ENCODE measurements at regions not wholly inside any gene's neighbourhood (a gene's known extent, or its start where the extent isn't known, plus 50 kb on each side); places are given as distances from the start of the nearest gene placed in this dataset.

DNA sequence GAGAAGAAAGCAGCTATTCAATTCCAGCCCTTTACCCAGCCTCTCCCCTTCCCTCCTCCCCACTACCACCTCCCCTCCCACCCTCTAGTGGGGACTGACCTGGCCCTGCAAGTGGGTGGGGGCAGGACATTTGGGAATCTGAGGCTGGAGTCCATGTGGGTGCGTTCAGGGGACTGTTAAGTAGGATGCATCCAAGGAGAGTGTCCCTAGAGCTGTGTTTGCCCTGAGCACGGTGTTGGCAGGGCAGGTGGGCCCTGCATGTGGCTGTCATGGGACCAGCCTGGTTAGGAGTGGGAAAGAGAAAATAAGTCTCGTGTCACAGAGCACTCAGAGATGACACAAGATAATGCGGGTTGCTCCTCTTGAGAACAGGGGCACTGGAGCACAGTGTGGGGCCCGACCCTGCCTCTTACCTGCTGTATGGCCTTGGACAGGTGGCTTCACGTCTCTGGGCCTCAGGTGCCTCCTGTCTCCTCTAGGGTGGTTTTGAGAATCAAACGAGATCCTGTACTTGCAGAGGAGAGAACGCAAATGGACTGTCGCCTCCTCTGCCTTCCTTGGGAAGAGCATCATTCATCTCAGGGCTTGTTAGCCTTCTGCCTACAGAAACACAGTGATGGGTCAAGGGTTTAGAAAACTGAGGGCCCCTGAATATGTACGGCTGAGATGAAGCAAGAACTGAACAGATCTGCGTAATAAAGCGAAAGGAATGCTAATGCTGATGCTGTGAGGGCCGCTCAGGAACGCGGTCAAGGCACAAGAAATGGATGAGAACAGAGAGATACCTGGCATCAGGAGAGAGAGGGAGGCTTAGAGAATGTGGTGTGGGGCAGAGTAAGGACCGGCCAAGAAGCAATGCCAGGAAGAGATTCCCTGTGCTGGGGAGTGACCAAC lies 187.7 kb upstream of the HAAO start:
- ATAC-seq, result no peak
- Mint-ChIP-seq H3K27me3 (peaks cover 0 to 1% (median 0%) of the 10 kb centered on the region in 5 donors), H3K4me1 (peaks cover 11 to 18% (median 16%) of the 10 kb centered on the region in 4 donors), H3K36me3 (no peaks in the 10 kb centered on the region), H3K27ac (peak overlapping the region in 1 of 10 donors; percentile 43), H3K9me3 (no peaks in the 10 kb centered on the region), H3K4me3 (no peak overlapping the region)
- DNase-seq, result peak in 1 of 10 donors; percentile 23
- POLR2A ChIA-PET, result interaction anchor here (0.7 kb wide), 1 partner anchor 49 kb away, joined by 3 read pairs; no protein-coding TSS in a partner anchor

DNA sequence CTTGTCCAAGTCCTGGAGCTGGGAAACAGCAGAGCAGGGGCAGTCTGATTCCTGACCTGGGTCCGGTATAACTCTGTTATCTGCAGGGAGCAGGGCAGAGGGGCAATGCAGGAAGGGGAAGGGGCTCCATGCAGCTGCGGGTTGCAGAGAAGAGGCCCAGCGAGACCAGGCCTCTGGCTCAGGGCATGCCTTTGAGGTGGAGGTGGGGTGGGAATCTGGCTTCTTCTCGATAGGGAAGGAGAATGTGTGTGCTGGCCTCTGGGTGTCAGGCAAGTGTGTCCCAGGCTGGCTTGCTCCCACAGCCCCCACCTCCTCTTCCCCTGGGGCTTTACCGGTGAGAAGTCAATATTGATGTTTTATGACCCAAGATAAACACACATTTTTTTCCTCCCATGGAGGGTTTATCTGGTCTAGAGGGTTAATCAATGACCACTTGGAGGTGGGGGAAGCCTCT lies 187.1 kb upstream of the HAAO start:
- H3K4me1 Mint-ChIP-seq, result peaks cover 10 to 19% (median 17%) of the 10 kb centered on the region in 4 donors
- no peaks in the 10 kb centered on the region for H3K36me3 Mint-ChIP-seq
- H3K4me3 Mint-ChIP-seq, result no peak overlapping the region
- peaks cover 0 to 1% (median 0%) of the 10 kb centered on the region in 5 donors for H3K27me3 Mint-ChIP-seq
- DNase-seq, result peak in 1 of 10 donors; percentile 34
- POLR2A ChIA-PET, result interaction anchor here (0.9 to 1.2 kb wide), 2 partner anchors 245 to 250 kb away, joined by 4 to 7 read pairs; no protein-coding TSS in a partner anchor
- H3K27ac Mint-ChIP-seq, result peak overlapping the region in 2 of 10 donors; percentile 35 to 43
- no peak for ATAC-seq
- no peaks in the 10 kb centered on the region for H3K9me3 Mint-ChIP-seq

DNA sequence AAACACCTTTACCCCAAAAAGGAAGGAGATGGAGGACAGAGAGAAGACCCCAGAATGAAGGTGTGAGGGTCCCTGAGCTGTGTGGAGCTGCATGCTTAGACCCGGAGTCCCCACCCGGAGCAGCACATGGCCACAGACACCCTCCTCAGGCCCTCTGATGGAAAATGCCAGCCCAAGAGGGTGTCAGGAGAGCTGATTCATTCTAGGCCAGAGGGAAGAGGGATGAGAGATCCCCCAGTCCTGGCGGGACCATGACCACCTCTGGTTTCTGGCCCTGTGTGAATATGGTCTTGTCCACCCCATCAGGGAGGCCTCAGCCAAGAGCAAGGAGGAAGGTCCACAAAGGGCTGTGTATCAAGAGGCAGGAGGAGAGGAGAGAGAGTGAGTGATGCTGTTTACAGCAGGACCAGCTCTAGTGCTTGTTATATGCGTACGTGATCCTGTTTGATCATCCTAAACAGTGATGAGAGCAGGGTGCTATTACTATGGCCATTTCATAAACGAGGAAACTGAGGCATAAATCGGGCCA lies 186.6 kb upstream of the HAAO start:
- Mint-ChIP-seq H3K36me3 (no peaks in the 10 kb centered on the region), H3K27me3 (peaks cover 0 to 1% (median 0%) of the 10 kb centered on the region in 5 donors), H3K27ac (peak overlapping the region in 3 of 10 donors; percentile 35 to 60 (median 43)), H3K9me3 (no peaks in the 10 kb centered on the region), H3K4me1 (peaks cover 13 to 24% (median 17%) of the 10 kb centered on the region in 4 donors), H3K4me3 (no peak overlapping the region)
- ATAC-seq (no peak), DNase-seq (peak in 1 of 10 donors; percentile 46)
- POLR2A ChIA-PET, result interaction anchor here (0.9 to 1.2 kb wide), 2 partner anchors 246 to 250 kb away, joined by 4 to 7 read pairs; no protein-coding TSS in a partner anchor

DNA sequence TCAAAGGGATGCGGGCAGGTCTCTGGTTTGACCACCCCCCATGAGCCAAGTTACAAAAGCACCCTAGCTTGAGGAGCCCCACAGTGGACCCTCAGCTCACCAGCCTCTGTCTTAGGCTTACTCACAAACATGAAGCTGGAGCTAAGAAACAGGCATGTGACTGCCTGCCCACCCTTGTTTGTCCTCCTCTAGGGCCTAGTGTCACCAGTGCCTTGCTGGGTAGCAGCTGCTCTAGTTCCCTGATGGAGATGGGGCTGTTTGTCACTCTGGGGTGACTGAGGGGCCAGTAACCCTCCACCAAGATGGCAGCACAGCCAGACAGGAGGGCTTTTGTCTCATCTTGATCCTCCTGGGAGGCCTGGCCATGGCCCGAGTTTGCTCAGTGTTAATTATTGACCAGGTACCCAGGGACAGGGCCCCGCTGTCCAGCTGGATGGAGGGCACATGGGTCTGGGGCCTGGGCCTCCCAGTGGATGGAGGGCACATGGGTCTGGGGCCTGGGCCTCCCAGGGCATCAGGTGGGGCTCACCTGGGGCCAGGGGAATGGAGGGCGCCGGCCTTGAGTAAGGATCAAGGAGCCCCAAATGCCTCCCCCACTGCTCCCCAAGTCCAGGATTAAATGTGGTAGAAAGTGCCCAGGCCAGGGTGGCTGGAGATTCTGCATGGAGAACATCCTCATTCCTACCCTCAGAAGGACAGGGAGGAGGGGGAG lies 185.9 kb upstream of the HAAO start:
- no peaks in the 10 kb centered on the region for H3K9me3 Mint-ChIP-seq
- H3K27ac Mint-ChIP-seq, result peak overlapping the region in 3 of 10 donors; percentile 65 to 70 (median 67)
- peaks cover 13 to 28% (median 17%) of the 10 kb centered on the region in 4 donors for H3K4me1 Mint-ChIP-seq
- H3K27me3 Mint-ChIP-seq, result no peaks in the 10 kb centered on the region
- POLR2A ChIA-PET, result interaction anchor here (0.6 to 4.6 kb wide), 4 partner anchors 11 to 250 kb away, joined by 3 to 48 read pairs (median 5); partner anchors contain the start of gene ZFP36L2
- no peaks in the 10 kb centered on the region for H3K36me3 Mint-ChIP-seq
- H3K4me3 Mint-ChIP-seq, result no peak overlapping the region
- ATAC-seq (no peak), DNase-seq (peak in 1 of 10 donors; percentile 45)

DNA sequence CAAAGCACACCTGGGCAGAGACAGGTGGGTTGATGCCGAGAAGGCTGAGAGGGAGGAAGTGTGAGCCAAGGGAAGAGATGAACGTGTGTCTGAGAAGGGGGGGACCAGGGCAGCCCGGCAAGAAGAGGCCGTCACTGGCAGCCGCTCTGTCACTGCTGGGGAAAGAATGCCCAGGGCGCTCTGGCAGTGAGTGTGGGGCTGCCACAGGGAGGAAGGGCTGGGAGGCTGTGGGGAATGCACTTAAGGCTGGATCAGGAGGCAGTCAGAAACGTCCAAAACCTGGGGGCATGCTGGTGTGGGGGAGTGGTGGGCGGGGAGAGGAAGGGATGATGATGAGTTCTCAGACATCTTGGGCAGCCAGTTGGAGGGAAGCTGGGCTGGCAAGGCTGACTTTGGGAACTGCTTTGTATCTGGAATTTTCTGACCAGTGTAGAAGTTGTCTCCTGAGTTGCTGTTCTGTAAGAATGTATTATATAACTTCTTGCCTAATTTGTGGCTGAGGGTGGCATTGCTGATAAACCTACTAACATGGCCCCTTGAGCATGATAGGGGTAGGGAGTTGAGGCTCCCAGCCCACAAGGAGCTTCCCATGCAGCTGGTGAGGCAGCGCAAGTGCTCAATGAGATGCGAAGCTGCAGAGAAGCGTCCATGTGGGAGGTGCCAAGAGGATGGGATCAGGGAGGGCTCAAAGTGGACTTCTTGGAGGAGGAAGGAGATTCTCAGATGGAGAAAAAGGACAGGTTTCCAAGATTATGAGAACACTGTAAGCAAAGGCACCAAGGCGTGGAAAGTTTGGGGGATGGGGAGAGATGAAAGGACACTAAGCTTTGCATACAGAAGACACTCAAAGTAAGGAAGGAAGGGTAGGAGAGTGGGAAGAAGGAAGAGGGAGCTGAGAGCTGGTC lies 185.1 kb upstream of the HAAO start:
- H3K4me1 Mint-ChIP-seq, result peaks cover 13 to 28% (median 17%) of the 10 kb centered on the region in 4 donors

DNA sequence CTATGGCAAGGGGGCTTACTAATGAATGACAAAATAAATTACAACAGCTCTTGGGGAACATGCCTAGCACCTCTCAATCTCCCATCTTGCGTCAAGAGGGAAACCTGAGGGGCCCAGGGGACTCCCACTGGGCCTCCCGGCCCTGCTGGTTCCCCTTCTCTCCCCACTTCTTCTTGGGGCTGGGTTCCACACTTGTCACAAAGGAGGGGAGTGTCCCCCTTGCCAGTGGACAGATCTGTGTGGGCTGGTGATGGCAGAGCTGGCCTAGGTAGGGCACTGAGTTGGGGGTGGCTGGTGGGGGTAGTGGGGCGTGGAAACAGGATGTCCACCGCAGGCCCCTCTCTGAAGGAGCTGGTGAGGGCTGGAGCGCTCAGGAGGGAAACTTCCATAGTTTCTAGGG lies 184.0 kb upstream of the HAAO start:
- H3K36me3 Mint-ChIP-seq, result no peaks in the 10 kb centered on the region
- H3K4me3 Mint-ChIP-seq, result no peak overlapping the region
- POLR2A ChIA-PET, result interaction anchor here (0.6 to 4.6 kb wide), 7 partner anchors 142 to 279 kb away, joined by 3 to 48 read pairs (median 5); partner anchors contain the start of gene ZFP36L2
- peaks cover 13 to 33% (median 17%) of the 10 kb centered on the region in 4 donors for H3K4me1 Mint-ChIP-seq
- no peaks in the 10 kb centered on the region for H3K9me3 Mint-ChIP-seq
- peak in 1 of 10 donors; percentile 15 for DNase-seq
- no peaks in the 10 kb centered on the region for H3K27me3 Mint-ChIP-seq
- ATAC-seq, result no peak
- peak overlapping the region in 5 of 10 donors; percentile 11 to 85 (median 65) for H3K27ac Mint-ChIP-seq

More for the DNA sequence above, 185.1 kb upstream of the HAAO start:
- DNase-seq (peak in 3 of 10 donors; percentile 21 to 60 (median 34)), ATAC-seq (peak; percentile 74 to 83)
- H3K4me3 Mint-ChIP-seq, result peak overlapping the region in 2 of 10 donors; percentile 41 to 57
- no peaks in the 10 kb centered on the region for H3K36me3 Mint-ChIP-seq
- H3K27me3 Mint-ChIP-seq, result no peaks in the 10 kb centered on the region
- H3K9me3 Mint-ChIP-seq, result no peaks in the 10 kb centered on the region
- peak overlapping the region in 6 of 10 donors; percentile 27 to 85 (median 68) for H3K27ac Mint-ChIP-seq
- POLR2A ChIA-PET, result interaction anchor here (0.6 to 4.6 kb wide), 5 partner anchors 10 to 250 kb away, joined by 3 to 48 read pairs (median 6); partner anchors contain the start of gene ZFP36L2

DNA sequence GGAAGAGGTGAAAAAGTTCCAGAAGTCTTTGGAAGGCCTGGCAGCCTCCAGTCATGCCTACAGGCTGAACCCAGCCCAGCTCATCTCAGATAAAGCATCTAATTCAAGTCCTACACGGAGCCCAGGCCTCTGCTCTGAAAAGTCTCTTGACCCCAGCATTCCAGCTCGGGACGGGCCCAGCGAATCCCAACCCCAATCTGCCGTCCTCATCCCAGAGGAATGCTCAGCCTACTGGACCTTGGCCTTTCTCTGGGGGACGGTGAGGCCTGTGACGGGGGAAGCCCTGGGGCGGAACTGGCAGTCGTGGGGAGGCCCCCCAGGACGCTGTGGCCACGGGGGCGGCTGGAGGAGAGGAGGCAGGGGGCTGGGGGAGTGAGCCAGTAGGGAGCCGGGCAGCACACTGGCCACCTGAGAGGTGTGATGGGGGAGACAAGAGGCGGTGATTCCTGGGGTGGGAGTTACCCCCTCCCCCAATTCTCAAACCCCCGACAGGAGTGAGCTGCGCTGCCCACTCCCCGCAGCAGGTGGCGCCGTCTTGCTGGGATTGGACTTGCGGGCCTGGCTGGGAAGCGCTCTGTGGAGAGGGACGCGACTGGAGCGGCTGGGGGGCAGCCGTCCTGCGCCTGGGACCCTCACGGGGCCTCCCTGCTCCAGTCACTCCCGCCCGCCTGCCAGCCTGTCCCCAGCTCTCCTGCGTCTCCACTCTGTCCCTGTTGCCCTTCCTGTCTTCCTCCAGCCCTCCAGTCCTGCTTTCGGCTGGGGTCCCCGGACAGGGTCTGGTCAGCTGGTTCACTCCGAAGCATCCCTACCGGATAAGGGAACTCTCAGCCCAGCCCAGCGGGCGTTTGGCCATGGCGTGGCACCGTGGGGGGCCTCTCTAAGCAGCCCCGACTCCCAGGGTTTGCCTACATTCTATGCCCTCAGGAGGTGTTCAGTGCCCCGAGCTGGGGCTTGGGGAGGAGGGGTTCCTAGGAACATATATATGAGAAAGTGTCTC lies 182.6 kb upstream of the HAAO start:
- H3K9me3 Mint-ChIP-seq, result no peaks in the 10 kb centered on the region
- no peaks in the 10 kb centered on the region for H3K36me3 Mint-ChIP-seq
- H3K4me3 Mint-ChIP-seq, result no peak overlapping the region
- peaks cover 13 to 33% (median 17%) of the 10 kb centered on the region in 4 donors for H3K4me1 Mint-ChIP-seq
- DNase-seq, result peak; percentile 39 to 76 (median 58)
- H3K27me3 Mint-ChIP-seq, result no peaks in the 10 kb centered on the region
- H3K27ac Mint-ChIP-seq, result peak overlapping the region in 5 of 10 donors; percentile 7 to 31 (median 16)
- POLR2A ChIA-PET, result interaction anchor here (0.6 to 4.6 kb wide), 7 partner anchors 152 to 485 kb away, joined by 3 to 48 read pairs (median 6); partner anchors contain the start of gene ZFP36L2
- ATAC-seq, result peak; percentile 60 to 78

DNA sequence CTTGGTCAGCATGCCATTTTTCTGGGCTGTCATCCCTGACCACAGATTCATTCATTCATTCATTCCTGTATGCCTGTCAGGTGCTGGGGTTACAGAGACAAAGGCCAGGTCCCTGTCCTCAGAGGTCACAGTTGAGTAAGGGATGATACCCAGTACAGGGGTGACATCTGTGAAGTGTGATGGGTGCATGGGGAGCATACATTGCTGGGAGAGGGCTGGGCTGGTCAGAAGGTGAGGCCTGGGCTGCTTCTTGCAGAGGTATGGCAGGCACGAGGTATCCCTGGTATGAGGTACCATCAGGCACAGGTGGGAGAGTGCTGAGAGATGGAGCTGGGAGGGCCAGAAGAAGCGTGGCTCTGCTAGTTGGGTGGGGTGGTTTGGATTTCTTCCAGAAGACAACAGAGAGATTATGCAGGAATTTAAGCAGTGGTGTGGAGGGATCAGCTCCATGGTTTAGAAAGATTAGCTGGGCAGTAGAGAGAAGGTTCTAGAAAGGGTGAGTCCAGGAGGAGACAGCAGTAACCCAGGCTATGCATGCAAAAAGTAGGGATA lies 181.9 kb upstream of the HAAO start:
- Mint-ChIP-seq H3K27me3 (no peaks in the 10 kb centered on the region), H3K27ac (peak overlapping the region in 4 of 10 donors; percentile 7 to 31 (median 14)), H3K36me3 (no peaks in the 10 kb centered on the region), H3K4me1 (peaks cover 13 to 33% (median 17%) of the 10 kb centered on the region in 4 donors), H3K9me3 (no peaks in the 10 kb centered on the region), H3K4me3 (no peak overlapping the region)
- POLR2A ChIA-PET, result interaction anchor here (0.6 to 4.6 kb wide), 7 partner anchors 153 to 486 kb away, joined by 3 to 48 read pairs (median 6); partner anchors contain the start of gene ZFP36L2
- DNase-seq (peak in 1 of 10 donors; percentile 23), ATAC-seq (no peak)

DNA sequence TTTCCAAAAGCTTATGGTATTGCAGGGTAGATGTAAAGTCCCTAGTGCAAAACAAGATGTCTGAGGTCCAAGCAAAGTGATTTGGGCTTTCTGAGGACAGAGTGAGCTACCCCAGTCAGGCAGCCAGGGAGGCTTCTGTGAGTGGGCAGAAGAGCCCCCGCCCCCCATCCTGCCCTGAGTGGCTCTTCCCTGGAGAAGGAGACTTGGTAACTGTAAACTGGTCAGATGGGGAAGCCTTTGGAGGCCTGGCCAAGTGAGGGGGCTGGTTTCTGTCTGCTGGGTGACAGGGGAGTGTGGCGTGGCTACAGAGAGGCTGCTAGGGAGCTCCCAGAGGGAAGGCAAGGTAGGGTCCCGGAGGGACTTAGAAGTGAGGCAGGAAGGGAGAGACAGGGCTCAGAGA lies 181.3 kb upstream of the HAAO start:
- peak in 1 of 10 donors; percentile 55 for DNase-seq
- no peak overlapping the region for H3K4me3 Mint-ChIP-seq
- H3K9me3 Mint-ChIP-seq, result no peaks in the 10 kb centered on the region
- no peaks in the 10 kb centered on the region for H3K27me3 Mint-ChIP-seq
- peak overlapping the region in 1 of 10 donors; percentile 54 for H3K27ac Mint-ChIP-seq
- no peak for ATAC-seq
- H3K36me3 Mint-ChIP-seq, result no peaks in the 10 kb centered on the region
- POLR2A ChIA-PET, result interaction anchor here (0.6 to 1.7 kb wide), 2 partner anchors 223 to 255 kb away, joined by 4 to 9 read pairs; no protein-coding TSS in a partner anchor
- peaks cover 13 to 33% (median 17%) of the 10 kb centered on the region in 4 donors for H3K4me1 Mint-ChIP-seq

All from naive thymus-derived CD8-positive, alpha-beta T cell (primary cell).